Calu3 (cell line): ENCODE measurements at regions not wholly inside any gene's neighbourhood (a gene's known extent, or its start where the extent isn't known, plus 50 kb on each side); places are given as distances from the start of the nearest gene placed in this dataset.

Experiments
- BruUV-seq: library from RNA; stranded (reverse); fragments of 400-500 nt; replicated peaks from 2 replicates; lab custom pipeline; 2021; lab: Mats Ljungman, UMichigan
- CTCF ChIA-PET: fragments of 300-600 bp; sonication (Branson Sonifier 250); formaldehyde crosslinking; loops from one replicate; lab custom pipeline; 2022; ENCODE audit warnings: antibody characterized with exemption; lab: Charles Lee
- DNase-seq: peaks from one replicate; pipeline ENCODE4 v3.0.0; 2022
- H3K27ac Mint-ChIP-seq: one replicate; pipeline ENCODE4 v1.8.0; 2022; ENCODE audit warnings: mixed read lengths; ENCODE audit not compliant: unreplicated experiment
- H3K27me3 Mint-ChIP-seq: one replicate; pipeline ENCODE4 v1.8.0; 2022; ENCODE audit warnings: mixed read lengths; ENCODE audit not compliant: unreplicated experiment
- H3K36me3 Mint-ChIP-seq: one replicate; pipeline ENCODE4 v1.8.0; 2022; ENCODE audit warnings: mild to moderate bottlenecking, moderate library complexity, mixed read lengths; ENCODE audit not compliant: insufficient read depth, unreplicated experiment
- H3K4me1 Mint-ChIP-seq: one replicate; pipeline ENCODE4 v1.8.0; 2022; ENCODE audit warnings: mild to moderate bottlenecking, low read depth, mixed read lengths; ENCODE audit not compliant: unreplicated experiment
- H3K4me3 Mint-ChIP-seq: one replicate; pipeline ENCODE4 v1.8.0; 2022; ENCODE audit warnings: mild to moderate bottlenecking, low read depth, moderate library complexity, mixed read lengths; ENCODE audit not compliant: unreplicated experiment
- H3K9me3 Mint-ChIP-seq: one replicate; pipeline ENCODE4 v1.8.0; 2022; ENCODE audit warnings: low read depth, mixed read lengths; ENCODE audit not compliant: unreplicated experiment
- CTCF ChIP-seq: fragments of 200-600 bp; IDR thresholded peaks from one replicate; pipeline ENCODE4 v1.8.0; 2022; ENCODE audit warnings: antibody characterized with exemption; ENCODE audit not compliant: unreplicated experiment
- intact Hi-C: fragments of 100-400 bp; cut with micrococcal nuclease; formaldehyde crosslinking; loops from one replicate; pipeline ENCODE4 v1.10.0; 2022; ENCODE audit not compliant: unreplicated experiment

- intact Hi-C loops: no loop called here
- Mint-ChIP-seq H3K27ac (no peak overlapping the region), H3K4me3 (no peak overlapping the region), H3K36me3 (no peaks in the 10 kb centered on the region), H3K9me3 (peaks cover 3% of the 10 kb centered on the region), H3K4me1 (no peaks in the 10 kb centered on the region), H3K27me3 (no peaks in the 10 kb centered on the region)
- BruUV-seq: no TSS peak
- DNase-seq: no peak
- no peak for TF ChIP-seq CTCF
- CTCF ChIA-PET: no interaction called here
These were observed 570.4 kb upstream of the SEL1L start for GRCh38 chr14:82104013-82104412.

DNA sequence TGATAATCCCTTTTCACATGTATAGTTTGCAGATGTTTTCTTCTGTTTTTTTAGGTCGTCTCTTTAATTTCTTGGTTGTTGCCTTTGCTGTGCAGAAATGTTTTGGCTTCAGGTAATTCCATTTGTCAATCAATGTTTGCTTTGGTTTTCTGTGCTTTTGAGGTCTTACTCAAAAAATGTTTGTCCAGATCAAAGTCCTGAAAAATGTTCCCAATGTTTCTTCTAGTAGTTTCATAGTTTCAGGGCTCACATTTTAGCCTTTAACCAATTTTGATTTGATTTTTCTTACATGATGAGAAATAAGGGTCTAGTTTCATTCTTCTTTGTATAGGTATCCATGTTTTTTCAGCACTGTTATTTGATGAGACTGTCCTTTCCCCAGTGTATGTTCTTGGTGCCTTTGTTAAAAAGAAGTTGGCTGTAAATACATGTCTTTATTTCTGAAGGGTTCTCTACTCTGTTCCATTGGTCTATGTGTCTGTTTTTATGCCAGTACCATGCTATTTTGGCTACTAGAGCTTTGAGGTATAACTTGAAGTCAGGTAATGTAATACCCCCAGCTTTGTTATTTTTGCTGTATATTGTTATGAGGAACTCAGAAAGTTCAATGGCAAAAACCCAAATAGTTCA lies 578.7 kb upstream of the SEL1L start:
- no peak for TF ChIP-seq CTCF
- no peak for DNase-seq
- Mint-ChIP-seq H3K4me1 (no peaks in the 10 kb centered on the region), H3K9me3 (peaks cover 5% of the 10 kb centered on the region), H3K4me3 (no peak overlapping the region), H3K27ac (no peak overlapping the region), H3K27me3 (no peaks in the 10 kb centered on the region), H3K36me3 (no peaks in the 10 kb centered on the region)
- CTCF ChIA-PET: no interaction called here
- intact Hi-C loops: no loop called here
- BruUV-seq: no TSS peak

- no peak overlapping the region for H3K27ac Mint-ChIP-seq
- no peak for DNase-seq
- H3K4me1 Mint-ChIP-seq: no peaks in the 10 kb centered on the region
- no peak overlapping the region for H3K4me3 Mint-ChIP-seq
- peaks cover 7% of the 10 kb centered on the region for H3K9me3 Mint-ChIP-seq
- BruUV-seq: no TSS peak
- TF ChIP-seq CTCF: no peak
- no peaks in the 10 kb centered on the region for H3K36me3 Mint-ChIP-seq
- CTCF ChIA-PET: no interaction called here
- intact Hi-C loops: no loop called here
- no peaks in the 10 kb centered on the region for H3K27me3 Mint-ChIP-seq
These were observed 579.4 kb upstream of the SEL1L start for GRCh38 chr14:82113007-82113406.

GRCh38 chr14:82113710-82114109 lies 580.1 kb upstream of the SEL1L start:
- Mint-ChIP-seq H3K36me3 (no peaks in the 10 kb centered on the region), H3K9me3 (peaks cover 9% of the 10 kb centered on the region), H3K27me3 (no peaks in the 10 kb centered on the region), H3K4me1 (no peaks in the 10 kb centered on the region), H3K27ac (no peak overlapping the region), H3K4me3 (no peak overlapping the region)
- intact Hi-C loops: no loop called here
- BruUV-seq: no TSS peak
- TF ChIP-seq CTCF: no peak
- no peak for DNase-seq
- CTCF ChIA-PET: no interaction called here
